ENCODE measurements at regions not wholly inside any gene's neighbourhood (a gene's known extent, or its start where the extent isn't known, plus 50 kb on each side); places are given as distances from the start of the nearest gene placed in this dataset.

GRCh38 chrX:150094996-150095395 lies 156.7 kb upstream of the EOLA2 start:
- TF ChIP-seq CTCF (conservative IDR thresholded peaks at IDR 0.05 in 1 of 2, IDR thresholded peaks at IDR 0.05 in 1 of 2; ENCODE audit: extremely low read depth in 1 of 2, insufficient read depth in 1 of 2, low read depth in 1 of 2, low read length in 2 of 2) (no peak), EZH2 (IDR thresholded peaks at IDR 0.05; ENCODE audit: borderline replicate concordance, low read length) (no peak)
